Calu3 (cell line): ENCODE measurements at regions not wholly inside any gene's neighbourhood (a gene's known extent, or its start where the extent isn't known, plus 50 kb on each side); places are given as distances from the start of the nearest gene placed in this dataset.

Experiments used
- BruUV-seq: library from RNA; stranded (reverse); fragments of 400-500 nt; replicated peaks from 2 replicates; lab custom pipeline; 2021; lab: Mats Ljungman, UMichigan
- CTCF ChIA-PET: fragments of 300-600 bp; sonication (Branson Sonifier 250); formaldehyde crosslinking; loops from one replicate; lab custom pipeline; 2022; ENCODE audit warnings: antibody characterized with exemption; lab: Charles Lee
- DNase-seq: peaks from one replicate; pipeline ENCODE4 v3.0.0; 2022
- H3K27ac Mint-ChIP-seq: one replicate; pipeline ENCODE4 v1.8.0; 2022; ENCODE audit warnings: mixed read lengths; ENCODE audit not compliant: unreplicated experiment
- H3K27me3 Mint-ChIP-seq: one replicate; pipeline ENCODE4 v1.8.0; 2022; ENCODE audit warnings: mixed read lengths; ENCODE audit not compliant: unreplicated experiment
- H3K36me3 Mint-ChIP-seq: one replicate; pipeline ENCODE4 v1.8.0; 2022; ENCODE audit warnings: mild to moderate bottlenecking, moderate library complexity, mixed read lengths; ENCODE audit not compliant: insufficient read depth, unreplicated experiment
- H3K4me1 Mint-ChIP-seq: one replicate; pipeline ENCODE4 v1.8.0; 2022; ENCODE audit warnings: mild to moderate bottlenecking, low read depth, mixed read lengths; ENCODE audit not compliant: unreplicated experiment
- H3K4me3 Mint-ChIP-seq: one replicate; pipeline ENCODE4 v1.8.0; 2022; ENCODE audit warnings: mild to moderate bottlenecking, low read depth, moderate library complexity, mixed read lengths; ENCODE audit not compliant: unreplicated experiment
- H3K9me3 Mint-ChIP-seq: one replicate; pipeline ENCODE4 v1.8.0; 2022; ENCODE audit warnings: low read depth, mixed read lengths; ENCODE audit not compliant: unreplicated experiment
- intact Hi-C: fragments of 100-400 bp; cut with micrococcal nuclease; formaldehyde crosslinking; loops from one replicate; pipeline ENCODE4 v1.10.0; 2022; ENCODE audit not compliant: unreplicated experiment
- TF ChIP-seq, protein P1 (sequence below): fragments of 200-600 bp; IDR thresholded peaks from one replicate; pipeline ENCODE4 v1.8.0; 2022; ENCODE audit warnings: antibody characterized with exemption; ENCODE audit not compliant: unreplicated experiment

DNA sequence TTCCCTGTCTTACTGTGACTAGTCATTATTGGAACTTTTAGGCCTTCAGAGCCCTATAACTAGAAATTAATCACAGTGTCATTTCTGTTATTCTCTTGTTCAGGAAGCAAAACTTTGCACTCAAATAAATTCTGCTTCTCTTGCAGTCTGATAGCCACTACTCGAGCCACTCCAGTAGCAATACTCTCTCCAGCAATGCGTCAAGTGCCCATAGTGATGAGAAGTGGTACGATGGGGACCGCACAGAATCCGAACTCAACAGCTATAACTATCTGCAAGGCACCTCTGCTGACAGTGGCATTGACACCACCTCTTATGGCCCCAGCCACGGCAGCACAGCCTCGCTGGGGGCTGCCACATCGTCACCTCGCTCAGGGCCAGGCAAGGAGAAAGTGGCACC lies 223.2 kb upstream of the RGS6 start:
- H3K27me3 Mint-ChIP-seq, result no peaks in the 10 kb centered on the region
- no TSS peak for BruUV-seq
- H3K27ac Mint-ChIP-seq, result no peak overlapping the region
- no peak for DNase-seq
- no peaks in the 10 kb centered on the region for H3K9me3 Mint-ChIP-seq
- H3K4me3 Mint-ChIP-seq, result no peak overlapping the region
- intact Hi-C loops, result no loop called here
- H3K36me3 Mint-ChIP-seq, result no peaks in the 10 kb centered on the region
- peaks cover 13% of the 10 kb centered on the region for H3K4me1 Mint-ChIP-seq
- TF ChIP-seq, protein P1, sequence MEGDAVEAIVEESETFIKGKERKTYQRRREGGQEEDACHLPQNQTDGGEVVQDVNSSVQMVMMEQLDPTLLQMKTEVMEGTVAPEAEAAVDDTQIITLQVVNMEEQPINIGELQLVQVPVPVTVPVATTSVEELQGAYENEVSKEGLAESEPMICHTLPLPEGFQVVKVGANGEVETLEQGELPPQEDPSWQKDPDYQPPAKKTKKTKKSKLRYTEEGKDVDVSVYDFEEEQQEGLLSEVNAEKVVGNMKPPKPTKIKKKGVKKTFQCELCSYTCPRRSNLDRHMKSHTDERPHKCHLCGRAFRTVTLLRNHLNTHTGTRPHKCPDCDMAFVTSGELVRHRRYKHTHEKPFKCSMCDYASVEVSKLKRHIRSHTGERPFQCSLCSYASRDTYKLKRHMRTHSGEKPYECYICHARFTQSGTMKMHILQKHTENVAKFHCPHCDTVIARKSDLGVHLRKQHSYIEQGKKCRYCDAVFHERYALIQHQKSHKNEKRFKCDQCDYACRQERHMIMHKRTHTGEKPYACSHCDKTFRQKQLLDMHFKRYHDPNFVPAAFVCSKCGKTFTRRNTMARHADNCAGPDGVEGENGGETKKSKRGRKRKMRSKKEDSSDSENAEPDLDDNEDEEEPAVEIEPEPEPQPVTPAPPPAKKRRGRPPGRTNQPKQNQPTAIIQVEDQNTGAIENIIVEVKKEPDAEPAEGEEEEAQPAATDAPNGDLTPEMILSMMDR, result no peak
- CTCF ChIA-PET, result no interaction called here

DNA sequence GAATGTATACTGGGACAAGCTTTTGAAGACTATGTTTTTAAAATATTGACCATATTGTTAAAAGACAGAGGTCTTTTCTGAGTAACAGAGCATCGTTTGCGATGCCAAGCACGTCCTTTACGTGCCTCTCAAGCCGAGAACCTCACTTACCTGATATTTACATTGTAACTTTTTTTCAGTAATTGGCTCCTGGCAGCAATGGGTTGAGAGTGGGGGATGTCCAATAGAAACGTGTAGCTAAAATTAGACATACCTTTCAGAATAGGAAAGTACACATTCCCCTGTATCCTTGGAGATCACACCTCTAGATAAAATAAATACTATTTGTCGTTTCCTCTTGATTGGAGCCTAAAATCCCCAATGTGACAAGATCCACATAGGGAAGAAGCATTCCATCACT lies 222.2 kb upstream of the RGS6 start:
- intact Hi-C loops, result no loop called here
- no peak overlapping the region for H3K4me3 Mint-ChIP-seq
- no peak overlapping the region for H3K27ac Mint-ChIP-seq
- peaks cover 13% of the 10 kb centered on the region for H3K4me1 Mint-ChIP-seq
- H3K36me3 Mint-ChIP-seq, result no peaks in the 10 kb centered on the region
- CTCF ChIA-PET, result no interaction called here
- BruUV-seq, result no TSS peak
- DNase-seq, result no peak
- H3K27me3 Mint-ChIP-seq, result no peaks in the 10 kb centered on the region
- TF ChIP-seq, protein P1, result no peak
- no peaks in the 10 kb centered on the region for H3K9me3 Mint-ChIP-seq

DNA sequence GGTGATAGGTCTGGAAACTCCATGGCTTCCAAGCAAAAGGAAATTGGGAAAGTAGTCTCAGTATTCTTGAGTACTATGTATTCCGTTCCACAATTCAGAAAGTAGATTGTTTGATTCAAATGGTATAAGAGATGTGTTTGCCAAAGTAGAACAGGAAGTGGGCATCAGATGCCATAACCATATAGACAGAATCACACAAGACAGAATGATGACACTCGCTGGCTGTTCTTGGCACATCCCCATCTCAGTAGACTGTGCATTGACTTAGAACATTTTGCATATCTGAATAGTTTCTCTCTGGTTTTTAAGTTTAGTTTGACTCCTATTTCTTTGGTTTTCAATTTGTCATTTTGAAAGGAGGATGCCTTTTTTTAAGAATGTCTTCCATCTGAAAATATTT lies 221.1 kb upstream of the RGS6 start:
- Mint-ChIP-seq H3K9me3 (no peaks in the 10 kb centered on the region), H3K27ac (no peak overlapping the region), H3K4me1 (peaks cover 13% of the 10 kb centered on the region), H3K36me3 (no peaks in the 10 kb centered on the region), H3K27me3 (no peaks in the 10 kb centered on the region), H3K4me3 (no peak overlapping the region)
- TF ChIP-seq, protein P1, result no peak
- DNase-seq, result no peak
- CTCF ChIA-PET, result interaction anchor here (0.7 kb wide), 1 partner anchor 165 kb away, joined by 3 read pairs; no protein-coding TSS in a partner anchor
- intact Hi-C loops, result no loop called here
- BruUV-seq, result no TSS peak

DNA sequence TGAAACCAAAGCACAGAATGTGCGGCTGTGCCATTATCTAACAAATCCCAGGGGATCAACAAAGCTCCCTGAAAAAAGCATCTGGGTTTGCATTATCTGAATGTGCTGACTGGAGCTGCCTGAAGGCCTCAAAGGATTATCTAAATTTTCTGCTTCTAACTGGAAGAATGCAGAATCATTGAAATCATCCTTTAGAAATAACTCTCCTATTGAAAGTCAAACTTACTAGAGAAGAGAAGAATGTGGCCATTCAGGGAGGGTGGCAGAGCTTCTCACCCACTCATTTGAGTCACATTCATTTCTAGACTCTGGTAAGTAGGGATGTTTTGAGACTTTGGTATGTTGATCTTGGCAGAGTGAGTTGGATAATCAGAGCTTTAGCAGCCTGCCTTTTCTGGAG lies 220.6 kb upstream of the RGS6 start:
- no TSS peak for BruUV-seq
- peaks cover 13% of the 10 kb centered on the region for H3K4me1 Mint-ChIP-seq
- no peaks in the 10 kb centered on the region for H3K9me3 Mint-ChIP-seq
- DNase-seq, result peak; percentile 1
- H3K27me3 Mint-ChIP-seq, result no peaks in the 10 kb centered on the region
- CTCF ChIA-PET, result no interaction called here
- TF ChIP-seq, protein P1, result no peak
- H3K4me3 Mint-ChIP-seq, result no peak overlapping the region
- intact Hi-C loops, result no loop called here
- no peaks in the 10 kb centered on the region for H3K36me3 Mint-ChIP-seq
- no peak overlapping the region for H3K27ac Mint-ChIP-seq
